DMS53 treated with DMSO at 0.1 percent for 48 hours (cell line): ENCODE measurements at regions not wholly inside any gene's neighbourhood (a gene's known extent, or its start where the extent isn't known, plus 50 kb on each side); places are given as distances from the start of the nearest gene placed in this dataset.

Experiments used
- DNase-seq: peaks from one replicate; lab custom pipeline; 2025; ENCODE audit not compliant: unreplicated experiment; lab: John Stamatoyannopoulos, UW

DNA sequence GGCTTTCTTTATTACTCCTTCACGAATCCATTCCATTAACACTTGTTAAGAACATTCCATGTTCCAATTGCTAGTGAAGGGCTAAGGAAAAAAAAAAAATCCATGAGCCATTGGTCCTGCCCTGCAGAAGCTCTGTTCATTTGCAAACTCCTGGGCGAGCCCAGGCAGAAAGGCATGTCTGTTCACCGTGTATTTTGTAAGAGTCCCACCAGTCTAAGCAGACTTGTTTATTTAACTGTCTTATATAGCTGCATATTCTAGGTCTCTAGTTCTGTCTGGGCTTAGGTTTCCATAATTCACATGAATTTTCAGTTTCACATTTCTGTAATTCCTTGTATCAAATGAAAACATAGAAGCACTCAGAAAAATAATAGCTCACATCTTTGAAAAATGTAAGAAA lies 97.4 kb upstream of the POU2AF2 start:
- DNase-seq, result no peak

DNA sequence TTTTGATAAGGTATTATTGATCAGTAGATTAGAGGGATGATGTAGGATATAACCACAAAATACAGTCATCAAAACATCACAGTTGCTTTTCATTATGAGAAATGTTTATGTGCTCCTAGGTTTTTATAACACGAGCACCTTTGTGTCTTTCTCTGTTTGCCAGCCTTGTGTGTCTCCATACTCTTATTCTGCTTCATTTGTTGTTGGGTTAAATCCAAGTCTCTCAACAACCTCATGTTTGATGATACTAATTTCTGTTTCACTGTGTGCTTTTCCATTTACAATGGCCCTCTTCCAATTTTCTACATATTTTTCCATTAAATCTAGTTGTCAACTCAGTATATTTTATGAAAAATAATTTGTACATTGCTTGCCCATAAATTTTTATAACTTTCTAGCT lies 107.7 kb upstream of the POU2AF2 start:
- DNase-seq, result no peak

DNA sequence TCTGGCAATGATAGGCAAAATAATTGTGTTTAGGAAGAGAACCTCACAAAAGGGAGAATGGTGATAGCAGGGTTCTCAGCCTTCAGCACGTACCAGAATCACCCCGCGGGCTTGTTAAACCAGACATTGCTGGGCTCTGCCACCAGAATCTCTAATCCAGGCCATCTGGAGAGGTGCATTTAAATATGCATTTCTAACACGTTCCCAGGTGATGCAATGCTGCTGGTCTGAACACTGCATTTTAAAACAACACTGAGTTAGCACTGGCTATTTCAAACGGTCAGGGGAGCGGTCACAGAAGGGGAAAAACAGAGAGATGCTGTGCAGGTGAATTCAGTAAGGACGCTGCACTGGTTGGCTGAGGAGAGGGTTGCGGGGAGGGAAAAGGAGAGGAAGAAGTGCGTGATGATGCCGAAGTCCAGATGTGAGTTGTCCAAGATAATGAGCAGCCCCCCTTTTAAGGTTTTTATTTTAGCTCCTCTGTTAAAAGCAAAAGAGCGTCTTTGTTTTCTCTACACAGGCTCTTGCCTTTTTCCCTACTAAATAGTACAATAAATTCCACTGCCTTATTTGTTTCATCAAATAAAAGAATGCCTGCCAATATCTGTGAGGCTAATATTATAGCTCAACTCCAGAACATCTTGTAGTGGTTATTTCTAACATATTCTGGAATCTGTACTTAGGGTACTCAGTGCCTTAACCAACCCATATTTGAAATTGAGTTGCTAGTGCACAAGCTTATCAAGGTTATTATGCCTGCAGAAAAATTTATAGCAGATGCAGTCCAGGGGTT lies 109.6 kb upstream of the POU2AF2 start:
- DNase-seq, result no peak

DNA sequence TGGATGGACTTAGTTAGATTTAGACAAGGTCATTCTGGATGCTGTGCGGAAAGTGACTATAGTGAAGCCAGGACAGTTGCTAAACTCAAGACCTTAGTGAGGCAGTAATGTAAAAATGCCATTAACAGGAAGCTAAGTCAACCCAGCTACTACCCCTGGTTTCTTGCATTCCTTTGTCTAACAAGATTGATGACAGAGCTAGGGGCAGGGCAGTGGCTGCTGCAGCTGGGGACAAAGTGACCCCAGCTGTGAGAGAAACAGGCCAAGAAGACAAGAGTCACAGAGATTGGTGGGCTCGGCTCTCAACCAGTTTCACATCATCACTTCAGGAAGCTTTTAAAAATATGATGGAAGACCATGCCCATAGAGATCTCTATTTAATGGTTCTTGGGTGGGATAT lies 110.4 kb upstream of the POU2AF2 start:
- no peak for DNase-seq

DNA sequence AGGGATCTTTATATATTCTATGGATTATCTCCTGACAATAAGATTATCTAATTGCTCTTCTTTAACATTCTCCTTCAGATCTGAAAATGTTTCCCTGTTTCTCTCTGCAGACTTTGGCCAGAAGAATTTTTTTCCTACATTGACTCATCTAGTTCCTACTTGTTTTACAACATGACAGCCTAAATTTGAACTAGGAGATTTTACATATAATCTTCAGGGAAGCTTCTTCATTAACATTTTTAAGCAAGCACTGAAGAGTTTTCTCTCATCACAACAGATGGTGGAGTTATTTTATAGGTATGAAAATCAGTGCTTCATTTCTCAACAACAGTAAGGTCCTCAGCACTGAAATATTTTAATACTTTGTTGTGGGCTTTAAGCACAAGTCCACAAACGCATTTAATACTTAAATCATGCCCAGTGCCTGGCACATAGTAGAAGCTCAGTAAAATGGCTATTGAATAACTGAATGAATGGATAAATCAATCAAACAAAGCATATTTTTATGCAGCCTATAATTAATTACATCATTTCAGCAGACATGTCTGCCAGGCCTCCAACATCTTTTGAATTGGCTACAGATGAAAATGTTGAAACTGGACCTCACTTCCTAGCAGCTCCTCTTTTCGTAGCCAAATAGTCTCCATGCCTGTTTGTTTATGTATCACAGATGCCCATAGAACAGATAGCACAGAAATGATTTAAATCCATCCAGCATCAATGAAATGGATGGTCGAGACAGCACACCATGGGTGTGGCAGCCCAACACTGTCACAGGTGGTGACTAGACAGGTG lies 117.3 kb upstream of the POU2AF2 start:
- DNase-seq, result no peak

DNA sequence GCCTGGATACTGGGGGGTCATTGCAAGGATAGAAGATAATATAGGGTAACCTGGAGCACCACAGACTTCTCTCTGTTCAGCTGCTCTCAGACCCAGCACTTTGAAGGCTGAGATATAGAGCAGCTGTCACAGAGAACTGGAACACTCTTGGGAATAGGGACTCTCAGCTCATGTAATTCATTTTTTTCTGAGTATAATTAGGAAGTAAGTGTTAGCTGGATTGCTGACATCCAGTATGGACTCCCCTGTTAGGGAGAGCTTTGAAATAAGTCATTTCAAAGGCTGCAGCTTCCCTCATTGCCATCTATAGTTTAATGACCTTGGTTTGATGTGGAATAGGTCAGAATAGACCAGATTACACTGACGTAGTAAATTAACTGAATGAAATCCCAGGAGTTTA lies 120.8 kb upstream of the POU2AF2 start:
- no peak for DNase-seq

DNA sequence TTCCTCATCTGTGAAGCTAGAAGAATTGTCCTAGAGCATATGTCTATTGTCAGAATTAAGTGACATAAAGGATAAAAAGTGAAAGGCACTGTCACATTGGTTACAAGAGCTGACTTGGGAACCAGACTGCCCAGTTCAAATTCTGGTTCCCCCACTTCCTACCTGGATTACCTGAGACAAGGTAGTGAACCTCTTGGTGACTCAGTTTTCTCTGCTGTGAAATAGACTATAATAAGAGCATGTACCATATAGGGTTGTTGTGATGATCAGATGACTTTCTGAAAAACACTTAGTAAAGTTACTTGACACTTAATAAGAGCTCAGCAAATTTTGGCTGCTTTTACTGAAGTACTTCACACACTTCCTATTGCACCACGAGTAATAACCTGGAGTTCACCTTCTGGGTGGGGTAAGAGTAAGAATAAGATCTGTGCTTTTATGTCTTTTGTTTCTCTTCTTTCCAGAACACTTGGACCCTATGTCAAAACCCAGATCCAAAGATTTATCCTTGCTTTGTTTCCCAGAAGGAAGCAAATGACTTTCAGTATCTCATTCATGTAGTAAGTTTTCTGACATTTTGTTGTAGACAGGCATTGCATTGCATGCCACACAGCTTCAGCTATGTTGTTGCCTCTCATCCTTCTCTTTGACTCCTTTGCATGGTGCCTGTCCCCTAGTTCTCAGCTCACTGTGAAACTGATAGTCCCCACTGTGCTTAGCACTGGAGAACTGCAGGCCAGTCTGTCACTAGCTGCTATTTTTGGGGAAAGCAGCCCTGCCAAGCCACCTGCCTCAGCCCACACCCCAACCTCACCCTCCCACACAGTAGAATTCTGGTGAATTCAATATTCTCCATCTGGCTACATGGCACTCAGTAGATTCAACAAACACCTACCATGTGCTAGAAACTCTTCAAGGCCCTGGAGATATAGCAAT lies 121.8 kb upstream of the POU2AF2 start:
- no peak for DNase-seq

DNA sequence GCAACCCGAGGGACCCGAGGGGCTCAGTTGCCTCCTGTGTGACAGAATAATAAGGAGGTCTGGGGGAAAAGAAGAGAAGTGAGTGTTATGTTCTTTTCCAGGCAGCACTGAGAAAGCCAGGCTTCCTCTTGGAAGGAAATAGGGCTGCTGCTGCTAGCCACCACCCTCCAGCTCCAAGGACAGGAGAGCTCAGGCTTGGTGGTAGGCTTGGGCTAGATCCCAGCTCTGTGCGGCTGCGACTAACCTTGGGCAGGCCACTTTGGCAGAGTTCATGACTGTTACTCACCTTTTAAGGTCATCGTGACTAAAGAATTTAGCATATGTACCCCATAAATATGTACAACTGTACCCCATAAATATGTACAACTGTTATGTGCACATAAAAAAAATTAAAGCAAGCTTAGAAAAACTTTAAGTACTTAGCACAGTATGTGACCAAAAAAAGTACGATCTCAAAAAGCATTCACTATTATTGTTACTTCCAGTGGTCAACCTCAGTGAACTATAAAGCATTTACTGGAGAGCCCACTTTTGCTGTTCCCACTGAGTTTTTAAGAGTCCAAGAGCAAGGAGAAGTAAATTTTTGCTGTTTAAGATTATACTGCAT lies 124.7 kb upstream of the POU2AF2 start:
- DNase-seq, result no peak

DNA sequence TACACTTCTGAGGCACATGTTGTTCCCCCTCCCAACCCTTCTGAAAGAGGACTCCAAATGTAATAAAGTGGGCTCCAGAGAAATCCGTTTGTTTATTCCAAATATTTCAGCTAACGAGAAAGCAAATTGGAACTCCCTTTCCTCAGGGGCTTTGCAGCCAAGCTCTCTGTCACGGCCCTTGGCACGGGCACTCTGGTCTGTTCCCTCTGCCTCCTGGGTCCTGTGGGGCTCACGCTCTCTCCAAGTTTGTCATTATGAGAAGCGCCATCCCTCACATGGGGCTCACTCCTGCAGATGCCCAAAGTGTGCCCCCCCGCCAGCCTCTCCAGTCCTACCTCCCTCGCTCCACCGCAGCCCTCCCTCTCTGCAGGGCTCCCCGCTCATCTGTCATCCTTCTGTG lies 125.4 kb upstream of the POU2AF2 start:
- no peak for DNase-seq

DNA sequence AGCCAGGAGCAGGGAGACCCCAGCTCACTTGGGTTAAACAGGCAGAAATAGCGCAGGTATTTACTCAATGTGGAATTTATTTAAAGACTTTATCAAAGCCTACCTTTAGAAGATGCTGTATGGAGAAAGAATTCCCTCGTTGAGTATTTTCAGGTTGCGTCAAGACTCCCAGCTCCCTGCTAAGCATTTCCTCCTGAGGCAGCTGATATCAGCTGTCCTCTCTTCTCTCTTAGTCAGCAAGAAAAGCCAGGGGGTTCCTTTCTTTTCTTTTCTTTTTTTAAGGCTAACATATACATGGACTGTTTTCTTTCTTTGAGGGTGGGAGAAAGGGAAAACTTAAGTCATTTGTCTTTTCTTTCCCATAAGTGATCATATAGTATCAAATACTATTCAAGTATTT lies 125.8 kb upstream of the POU2AF2 start:
- DNase-seq, result no peak

DNA sequence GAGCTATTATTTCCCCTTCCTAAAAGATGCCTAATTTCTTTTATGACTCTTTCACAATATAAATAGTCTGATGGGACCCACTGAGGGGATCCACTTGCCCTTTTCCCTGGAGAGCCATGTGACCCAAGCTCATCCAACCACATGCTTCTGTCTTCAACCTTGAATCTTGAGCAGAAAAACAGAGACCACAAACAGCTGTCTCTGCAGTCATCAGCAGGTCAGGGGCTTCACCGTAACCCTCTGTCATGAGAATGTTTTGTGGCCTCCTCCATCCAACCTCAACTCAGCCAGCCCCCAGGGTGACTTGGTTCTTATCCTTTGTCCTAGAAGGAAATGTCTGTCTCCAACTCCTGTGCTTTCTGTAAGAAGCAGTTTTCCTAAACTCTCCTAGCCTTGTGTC lies 129.6 kb upstream of the POU2AF2 start:
- no peak for DNase-seq

DNA sequence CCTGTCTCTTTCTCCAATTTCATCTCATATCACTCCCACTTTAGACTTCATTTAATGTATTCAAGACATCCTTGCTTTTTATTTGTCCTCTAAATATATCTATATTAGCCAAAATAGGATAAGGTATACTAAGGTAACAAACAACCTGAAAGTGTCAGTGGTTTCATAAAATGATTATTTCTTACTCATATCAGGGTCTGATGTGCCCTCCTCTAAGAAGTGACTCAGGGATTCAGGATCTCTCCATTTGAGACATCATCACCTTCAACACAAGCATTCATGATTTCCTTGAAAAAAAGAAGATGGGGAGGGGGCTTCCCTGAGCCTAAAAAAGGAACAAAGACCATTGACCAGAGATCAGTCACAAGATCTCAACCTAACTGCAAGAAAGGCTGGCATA lies 131.4 kb upstream of the POU2AF2 start:
- DNase-seq, result no peak

DNA sequence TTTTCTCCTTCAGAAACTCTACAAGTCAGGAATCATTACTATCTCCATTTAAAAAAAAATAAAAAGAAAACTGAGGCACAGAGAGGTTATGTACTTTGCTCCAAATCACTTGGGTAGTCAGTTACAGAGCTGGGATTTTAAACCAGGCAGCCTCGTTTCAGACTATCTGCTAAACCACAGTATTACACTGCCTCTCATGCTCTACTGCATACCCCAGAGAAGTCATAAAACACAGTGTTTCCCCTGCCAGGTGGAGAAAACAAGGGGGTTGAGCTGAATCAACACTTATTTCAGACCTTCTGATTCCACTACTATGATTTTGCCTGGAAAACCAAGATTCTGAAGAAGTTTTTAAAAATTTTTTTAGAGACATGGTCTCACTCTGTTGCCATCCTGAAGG lies 132.9 kb upstream of the POU2AF2 start:
- no peak for DNase-seq

DNA sequence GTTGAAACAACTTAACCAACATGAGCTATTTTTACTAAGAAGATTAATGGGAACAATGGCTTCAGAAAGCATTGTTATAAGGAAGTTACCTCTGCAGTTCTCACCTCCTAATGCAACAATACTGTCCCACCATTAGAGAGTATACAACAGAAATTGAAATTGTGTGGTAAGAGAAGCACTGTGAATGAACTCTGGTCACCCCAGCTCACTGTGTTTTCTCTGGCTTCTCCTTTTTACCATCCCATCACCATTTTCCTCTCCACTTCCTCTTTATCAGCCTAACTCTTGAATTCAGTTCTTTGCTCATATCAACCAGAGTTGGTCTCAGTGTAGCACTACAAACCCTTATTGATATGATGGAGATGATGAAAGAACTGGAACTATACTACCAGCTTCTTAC lies 138.0 kb upstream of the POU2AF2 start:
- DNase-seq, result no peak

DNA sequence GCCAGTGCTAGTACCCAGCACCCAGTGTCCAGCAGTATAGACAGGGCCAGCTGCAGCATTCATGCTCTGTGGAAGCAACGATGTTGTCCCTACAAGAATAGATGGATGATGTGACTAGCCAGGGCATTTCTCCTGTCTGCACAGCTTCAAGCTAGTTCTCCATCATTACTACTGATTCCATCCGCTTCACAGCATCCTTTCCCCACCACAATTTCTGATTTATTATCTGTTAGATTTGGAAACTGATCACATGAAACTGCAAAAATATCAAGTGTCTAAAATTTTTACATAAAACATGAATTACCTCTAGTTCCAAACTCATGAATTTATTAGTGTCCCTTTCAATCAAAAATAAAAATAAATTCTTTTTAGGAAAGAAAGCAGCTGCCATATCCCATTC lies 138.9 kb upstream of the POU2AF2 start:
- DNase-seq, result no peak

DNA sequence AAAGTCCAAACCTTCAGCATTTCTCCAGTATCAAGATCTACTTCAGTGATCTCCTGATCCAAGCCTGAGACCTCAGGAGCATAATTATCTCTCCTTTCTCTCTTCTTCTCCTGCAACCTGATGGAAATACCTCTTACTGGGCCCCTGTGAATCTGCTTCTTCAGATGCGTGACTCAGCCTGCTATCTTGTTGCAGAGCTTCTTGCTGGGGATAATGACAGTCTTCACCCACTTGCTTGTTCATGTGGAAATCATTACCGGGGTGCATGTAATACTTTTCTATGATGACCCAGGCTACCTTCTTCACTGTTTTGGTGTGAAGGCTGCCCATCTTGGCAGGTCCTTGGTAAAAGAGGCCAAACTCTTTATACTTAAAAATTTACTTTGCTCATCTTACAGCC lies 140.0 kb upstream of the POU2AF2 start:
- DNase-seq, result no peak

DNA sequence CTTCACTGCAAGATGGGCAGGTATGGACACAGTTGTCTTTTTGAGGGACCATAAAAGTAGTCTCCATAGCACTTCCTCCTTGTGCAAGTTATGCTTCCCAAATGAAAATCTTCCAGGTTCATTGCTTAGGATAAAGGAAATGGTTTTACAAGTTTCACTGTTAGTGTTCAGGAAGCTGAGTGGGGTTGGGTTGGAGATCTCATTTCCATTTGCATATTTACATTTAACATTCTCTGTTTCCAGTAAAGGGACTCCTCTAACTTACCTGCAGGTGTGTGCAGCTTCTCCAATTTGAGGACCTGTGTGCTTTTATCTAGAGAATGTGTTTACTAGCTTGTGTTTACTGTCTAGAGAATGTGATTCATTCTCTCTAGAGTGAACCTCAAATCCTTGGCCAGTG lies 141.3 kb upstream of the POU2AF2 start:
- no peak for DNase-seq

DNA sequence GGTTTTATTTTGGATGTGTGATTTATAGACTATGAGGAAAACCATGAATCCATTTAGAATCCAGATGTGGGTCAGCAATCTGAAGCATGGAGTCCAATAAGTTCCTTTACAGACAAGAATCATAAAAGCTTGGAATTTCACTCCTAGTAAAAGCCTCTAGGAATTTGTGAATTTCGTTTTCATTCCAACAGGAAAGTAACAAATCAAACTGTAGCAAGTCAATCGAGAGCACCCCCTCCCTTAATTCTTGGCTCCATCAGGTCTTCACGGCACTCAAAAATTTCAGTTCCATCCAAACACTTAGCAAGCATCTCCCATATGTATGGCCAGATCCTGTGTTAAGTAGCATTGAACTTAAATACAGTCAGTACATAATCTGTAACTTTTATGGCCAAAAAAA lies 143.6 kb upstream of the POU2AF2 start:
- DNase-seq, result no peak

DNA sequence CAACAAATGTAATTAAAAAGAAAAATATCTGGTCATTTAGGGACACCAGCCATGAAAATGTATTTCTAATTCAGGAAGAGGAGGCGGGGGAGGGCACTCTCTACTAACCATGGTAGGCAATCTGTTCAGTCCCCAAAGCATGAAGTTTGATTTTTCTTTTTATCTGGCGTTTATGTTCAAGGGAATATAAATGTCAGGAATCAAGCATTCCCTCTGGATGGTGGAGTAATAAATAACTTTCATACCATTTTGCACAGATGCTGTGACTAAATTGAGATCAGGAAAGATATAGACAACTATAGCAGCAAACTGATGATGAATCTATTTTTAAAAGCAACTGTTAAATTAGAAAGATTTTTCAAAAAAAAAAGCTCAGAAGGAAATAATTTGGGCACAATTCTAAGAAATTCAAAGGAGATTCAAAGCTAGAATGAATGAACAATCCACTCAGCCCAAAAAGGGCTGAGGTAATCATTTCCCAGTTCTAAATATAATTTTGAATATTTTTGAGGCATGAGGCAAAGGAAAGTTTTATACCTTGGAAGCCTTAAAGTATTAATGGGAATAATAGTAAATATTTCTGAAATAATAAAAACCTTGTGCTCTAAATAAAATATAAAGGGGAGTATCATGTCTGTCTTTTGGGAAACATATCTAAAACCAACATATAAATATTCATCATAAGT lies 146.4 kb upstream of the POU2AF2 start:
- DNase-seq, result no peak

DNA sequence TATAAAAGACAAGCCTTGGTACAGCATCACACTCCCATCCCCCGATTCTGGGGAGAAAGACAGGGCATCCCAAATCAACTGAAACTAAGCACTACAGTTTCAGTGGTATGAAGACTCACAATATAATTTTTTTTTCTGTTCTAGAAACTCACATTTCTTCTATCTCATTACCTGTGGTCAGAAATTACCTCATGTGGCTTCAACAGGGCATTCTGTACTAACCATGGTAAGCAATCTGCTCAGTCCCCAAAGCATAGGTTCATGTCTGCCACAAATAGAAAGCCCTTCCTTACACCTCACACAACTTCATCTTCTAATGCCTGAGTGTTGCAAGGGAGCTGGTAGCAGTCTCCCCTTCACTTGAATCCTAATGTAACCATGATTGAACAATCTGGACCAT lies 147.4 kb upstream of the POU2AF2 start:
- DNase-seq, result no peak

DNA sequence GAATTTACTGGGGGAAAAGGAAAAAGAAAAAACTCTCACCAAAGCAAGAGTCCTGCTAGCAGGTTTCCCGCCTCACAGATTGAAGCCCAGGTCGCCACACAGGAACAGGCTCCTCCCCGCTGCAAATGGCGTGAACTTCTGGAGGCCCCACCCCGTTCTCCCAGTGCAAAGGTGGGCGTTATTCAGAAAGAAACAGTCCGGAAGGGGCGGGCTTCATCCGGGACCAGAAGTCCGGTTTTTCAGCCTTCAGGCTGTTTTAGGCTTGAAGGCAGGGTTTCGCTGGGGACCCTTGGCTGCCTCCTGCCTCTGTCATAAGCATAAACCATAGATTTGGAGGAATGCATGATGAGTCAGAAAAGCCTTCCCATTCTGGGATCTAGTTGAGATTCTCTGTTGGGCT lies 148.3 kb upstream of the POU2AF2 start:
- DNase-seq, result peak; percentile 74
